Upper lobe of left lung (tissue), 4 donors: ENCODE measurements at regions not wholly inside any gene's neighbourhood (a gene's known extent, or its start where the extent isn't known, plus 50 kb on each side); places are given as distances from the start of the nearest gene placed in this dataset.
"Not testable (repeated sequence)": the region's sequence is repeated elsewhere in the genome, so short reads cannot be mapped to it uniquely, and the experiment has no call there.

Experiments
- POLR2A ChIP-seq, 4 donors: fragments of 450-650 bp; IDR thresholded peaks; one replicate each; pipeline ENCODE4 v1.5.1; 2016 to 2017; ENCODE audit warnings: antibody characterized with exemption in 4 of 4, mild to moderate bottlenecking in 2 of 4
- POLR2AphosphoS5 ChIP-seq, 2 donors: sonication (generic); formaldehyde crosslinking; IDR thresholded peaks; one replicate each; pipeline ENCODE4 v1.5.1; 2017; ENCODE audit warnings: antibody characterized with exemption in 2 of 2
- TF ChIP-seq, protein P1 (sequence below), 6 experiments: fragments of 450-650 bp in 4 of 6; fragments of 200-600 bp in 2 of 6; sonication (generic) in 2 of 6; IDR thresholded peaks; one replicate each; pipeline ENCODE4 v1.5.1; 2016 to 2019; ENCODE audit warnings: antibody characterized with exemption in 6 of 6

GRCh38 chr18:10613226-10613625, 87.4 kb downstream of the NAPG start:
- not testable (repeated sequence) for TF ChIP-seq POLR2AphosphoS5, POLR2A (IDR thresholded peaks at IDR 0.05)
- TF ChIP-seq, protein P1, sequence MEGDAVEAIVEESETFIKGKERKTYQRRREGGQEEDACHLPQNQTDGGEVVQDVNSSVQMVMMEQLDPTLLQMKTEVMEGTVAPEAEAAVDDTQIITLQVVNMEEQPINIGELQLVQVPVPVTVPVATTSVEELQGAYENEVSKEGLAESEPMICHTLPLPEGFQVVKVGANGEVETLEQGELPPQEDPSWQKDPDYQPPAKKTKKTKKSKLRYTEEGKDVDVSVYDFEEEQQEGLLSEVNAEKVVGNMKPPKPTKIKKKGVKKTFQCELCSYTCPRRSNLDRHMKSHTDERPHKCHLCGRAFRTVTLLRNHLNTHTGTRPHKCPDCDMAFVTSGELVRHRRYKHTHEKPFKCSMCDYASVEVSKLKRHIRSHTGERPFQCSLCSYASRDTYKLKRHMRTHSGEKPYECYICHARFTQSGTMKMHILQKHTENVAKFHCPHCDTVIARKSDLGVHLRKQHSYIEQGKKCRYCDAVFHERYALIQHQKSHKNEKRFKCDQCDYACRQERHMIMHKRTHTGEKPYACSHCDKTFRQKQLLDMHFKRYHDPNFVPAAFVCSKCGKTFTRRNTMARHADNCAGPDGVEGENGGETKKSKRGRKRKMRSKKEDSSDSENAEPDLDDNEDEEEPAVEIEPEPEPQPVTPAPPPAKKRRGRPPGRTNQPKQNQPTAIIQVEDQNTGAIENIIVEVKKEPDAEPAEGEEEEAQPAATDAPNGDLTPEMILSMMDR (IDR thresholded peaks at IDR 0.05): not testable (repeated sequence)
